ENCODE measurements at regions not wholly inside any gene's neighbourhood (a gene's known extent, or its start where the extent isn't known, plus 50 kb on each side); places are given as distances from the start of the nearest gene placed in this dataset.

DNA sequence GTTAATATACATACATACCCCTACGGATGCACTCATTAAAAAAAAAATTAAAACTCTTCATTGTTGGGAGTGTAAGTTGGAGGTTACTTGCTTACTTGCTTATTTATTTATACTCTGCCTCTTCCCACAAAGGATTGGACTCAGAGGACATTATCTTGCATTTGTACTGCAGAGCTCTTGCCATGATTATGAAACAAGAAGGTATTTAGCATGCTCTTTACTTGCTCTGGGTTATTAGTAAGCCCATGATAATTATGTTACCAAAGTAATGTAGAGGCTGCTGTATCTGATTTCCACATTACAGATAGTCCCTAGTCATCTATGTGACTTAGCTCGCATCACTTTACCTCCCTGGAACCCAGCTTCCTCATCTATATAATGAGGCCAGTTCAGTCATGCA, 355.1 kb upstream of the PTBP2 start:
- no peak overlapping the region for H3K27ac ChIP-seq (ENCODE audit: poor library complexity, severe bottlenecking)
- no peak for DNase-seq (ENCODE audit: low spot score)
- peaks cover 56% of the 10 kb centered on the region for H3K4me1 ChIP-seq (ENCODE audit: insufficient read depth, poor library complexity, severe bottlenecking)
- H3K9me3 ChIP-seq (ENCODE audit: severe bottlenecking): no peaks in the 10 kb centered on the region
- no peak for ATAC-seq (ENCODE audit: low read depth)
- TF ChIP-seq, protein P1, sequence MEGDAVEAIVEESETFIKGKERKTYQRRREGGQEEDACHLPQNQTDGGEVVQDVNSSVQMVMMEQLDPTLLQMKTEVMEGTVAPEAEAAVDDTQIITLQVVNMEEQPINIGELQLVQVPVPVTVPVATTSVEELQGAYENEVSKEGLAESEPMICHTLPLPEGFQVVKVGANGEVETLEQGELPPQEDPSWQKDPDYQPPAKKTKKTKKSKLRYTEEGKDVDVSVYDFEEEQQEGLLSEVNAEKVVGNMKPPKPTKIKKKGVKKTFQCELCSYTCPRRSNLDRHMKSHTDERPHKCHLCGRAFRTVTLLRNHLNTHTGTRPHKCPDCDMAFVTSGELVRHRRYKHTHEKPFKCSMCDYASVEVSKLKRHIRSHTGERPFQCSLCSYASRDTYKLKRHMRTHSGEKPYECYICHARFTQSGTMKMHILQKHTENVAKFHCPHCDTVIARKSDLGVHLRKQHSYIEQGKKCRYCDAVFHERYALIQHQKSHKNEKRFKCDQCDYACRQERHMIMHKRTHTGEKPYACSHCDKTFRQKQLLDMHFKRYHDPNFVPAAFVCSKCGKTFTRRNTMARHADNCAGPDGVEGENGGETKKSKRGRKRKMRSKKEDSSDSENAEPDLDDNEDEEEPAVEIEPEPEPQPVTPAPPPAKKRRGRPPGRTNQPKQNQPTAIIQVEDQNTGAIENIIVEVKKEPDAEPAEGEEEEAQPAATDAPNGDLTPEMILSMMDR (IDR thresholded peaks at IDR 0.05; ENCODE audit: poor library complexity, severe bottlenecking): no peak
- no peak overlapping the region for H3K4me3 ChIP-seq (ENCODE audit: severe bottlenecking)
- H3K36me3 ChIP-seq (ENCODE audit: low read depth): no peaks in the 10 kb centered on the region
- H3K27me3 ChIP-seq (ENCODE audit: insufficient read depth, poor library complexity, severe bottlenecking): no peaks in the 10 kb centered on the region

GRCh38 chr1:96367791-96368190, 353.8 kb upstream of the PTBP2 start:
- TF ChIP-seq, protein P1 (IDR thresholded peaks at IDR 0.05; ENCODE audit: poor library complexity, severe bottlenecking): no peak
- H3K4me1 ChIP-seq (ENCODE audit: insufficient read depth, poor library complexity, severe bottlenecking): peaks cover 46% of the 10 kb centered on the region
- ATAC-seq (ENCODE audit: low read depth): no peak
- H3K36me3 ChIP-seq (ENCODE audit: low read depth): no peaks in the 10 kb centered on the region
- H3K9me3 ChIP-seq (ENCODE audit: severe bottlenecking): no peaks in the 10 kb centered on the region
- no peaks in the 10 kb centered on the region for H3K27me3 ChIP-seq (ENCODE audit: insufficient read depth, poor library complexity, severe bottlenecking)
- H3K27ac ChIP-seq (ENCODE audit: poor library complexity, severe bottlenecking): no peak overlapping the region
- DNase-seq (ENCODE audit: low spot score): no peak
- no peak overlapping the region for H3K4me3 ChIP-seq (ENCODE audit: severe bottlenecking)

- H3K4me1 ChIP-seq (ENCODE audit: insufficient read depth, poor library complexity, severe bottlenecking): peaks cover 16% of the 10 kb centered on the region
- no peak for DNase-seq (ENCODE audit: low spot score)
- H3K4me3 ChIP-seq (ENCODE audit: severe bottlenecking): no peak overlapping the region
- H3K36me3 ChIP-seq (ENCODE audit: low read depth): no peaks in the 10 kb centered on the region
- TF ChIP-seq, protein P1 (IDR thresholded peaks at IDR 0.05; ENCODE audit: poor library complexity, severe bottlenecking): no peak
- H3K27ac ChIP-seq (ENCODE audit: poor library complexity, severe bottlenecking): peak overlapping the region; percentile 86
- H3K9me3 ChIP-seq (ENCODE audit: severe bottlenecking): no peaks in the 10 kb centered on the region
- peak; percentile 98 for ATAC-seq (ENCODE audit: low read depth)
- no peaks in the 10 kb centered on the region for H3K27me3 ChIP-seq (ENCODE audit: insufficient read depth, poor library complexity, severe bottlenecking)
Observed at GRCh38 chr1:96370757-96371156, 350.8 kb upstream of the PTBP2 start.

DNA sequence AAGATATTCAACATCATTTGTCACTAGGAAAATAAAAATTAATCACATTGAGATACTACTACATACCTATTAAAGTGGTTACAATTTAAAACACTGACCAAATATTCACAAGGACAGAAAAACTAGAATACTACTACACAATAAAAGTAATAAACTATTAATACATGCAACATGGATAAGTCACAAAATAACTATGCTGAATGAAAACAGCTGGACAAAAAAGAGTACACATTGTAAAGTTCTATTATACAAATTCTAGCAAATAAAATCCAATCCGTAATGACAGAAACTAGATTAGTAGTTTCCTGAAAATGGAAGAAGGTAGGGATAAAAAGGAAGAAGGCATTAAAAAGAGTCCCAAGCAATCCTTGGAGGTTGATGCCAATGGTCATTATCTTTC, 348.7 kb upstream of the PTBP2 start:
- H3K4me3 ChIP-seq (ENCODE audit: severe bottlenecking): no peak overlapping the region
- DNase-seq (ENCODE audit: low spot score) (no peak), ATAC-seq (ENCODE audit: low read depth) (no peak)
- H3K27ac ChIP-seq (ENCODE audit: poor library complexity, severe bottlenecking): no peak overlapping the region
- TF ChIP-seq, protein P1 (IDR thresholded peaks at IDR 0.05; ENCODE audit: poor library complexity, severe bottlenecking): no peak
- H3K9me3 ChIP-seq (ENCODE audit: severe bottlenecking): no peaks in the 10 kb centered on the region
- no peaks in the 10 kb centered on the region for H3K27me3 ChIP-seq (ENCODE audit: insufficient read depth, poor library complexity, severe bottlenecking)
- H3K36me3 ChIP-seq (ENCODE audit: low read depth): no peaks in the 10 kb centered on the region
- H3K4me1 ChIP-seq (ENCODE audit: insufficient read depth, poor library complexity, severe bottlenecking): peaks cover 16% of the 10 kb centered on the region

GRCh38 chr1:96374076-96374762, 347.4 kb upstream of the PTBP2 start:
- Histone ChIP-seq H3K4me3 (ENCODE audit: severe bottlenecking) (no peak overlapping the region), H3K27ac (ENCODE audit: poor library complexity, severe bottlenecking) (peak overlapping the region; percentile 6), H3K36me3 (ENCODE audit: low read depth) (no peaks in the 10 kb centered on the region), H3K9me3 (ENCODE audit: severe bottlenecking) (no peaks in the 10 kb centered on the region), H3K27me3 (ENCODE audit: insufficient read depth, poor library complexity, severe bottlenecking) (no peaks in the 10 kb centered on the region), H3K4me1 (ENCODE audit: insufficient read depth, poor library complexity, severe bottlenecking) (peaks cover 16% of the 10 kb centered on the region)
- DNase-seq (ENCODE audit: low spot score) (no peak), ATAC-seq (ENCODE audit: low read depth) (no peak)
- TF ChIP-seq, protein P1 (IDR thresholded peaks at IDR 0.05; ENCODE audit: poor library complexity, severe bottlenecking): no peak
